GM18505 (cell line): ENCODE measurements at regions not wholly inside any gene's neighbourhood (a gene's known extent, or its start where the extent isn't known, plus 50 kb on each side); places are given as distances from the start of the nearest gene placed in this dataset.
"Not testable (repeated sequence)": the region's sequence is repeated elsewhere in the genome, so short reads cannot be mapped to it uniquely, and the experiment has no call there.

Experiments used
- ATAC-seq: cut with Tn5 transposase; IDR thresholded peaks from one replicate; pipeline ENCODE4 v1.9.1; 2021; ENCODE audit not compliant: unreplicated experiment
- POLR2A ChIP-seq: IDR thresholded peaks from 4 replicates; pipeline ENCODE4 v1.6.1; 2011; ENCODE audit warnings: borderline replicate concordance; ENCODE audit not compliant: insufficient read depth, insufficient read length; ENCODE audit errors: extremely low read depth

DNA sequence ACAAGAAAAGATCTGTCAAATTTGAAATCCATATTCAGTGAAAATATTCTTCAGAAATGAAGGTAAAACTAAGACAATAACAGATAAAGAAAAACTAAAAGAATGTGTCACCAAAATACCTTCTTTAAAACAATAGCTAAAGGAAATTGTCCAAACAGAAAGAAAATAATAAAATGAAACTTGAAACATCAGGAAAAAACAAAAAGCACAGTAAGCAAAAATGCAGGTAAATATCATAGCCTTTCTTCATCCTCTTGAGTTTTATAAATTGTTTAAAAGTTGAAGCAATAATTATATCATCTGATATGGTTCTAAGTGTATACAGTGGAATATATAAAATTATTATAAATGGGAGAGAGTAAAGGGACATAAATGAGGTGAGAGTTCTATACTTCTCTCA lies 103.8 kb upstream of the PDE1A start:
- TF ChIP-seq POLR2A = no peak
- ATAC-seq = no peak

DNA sequence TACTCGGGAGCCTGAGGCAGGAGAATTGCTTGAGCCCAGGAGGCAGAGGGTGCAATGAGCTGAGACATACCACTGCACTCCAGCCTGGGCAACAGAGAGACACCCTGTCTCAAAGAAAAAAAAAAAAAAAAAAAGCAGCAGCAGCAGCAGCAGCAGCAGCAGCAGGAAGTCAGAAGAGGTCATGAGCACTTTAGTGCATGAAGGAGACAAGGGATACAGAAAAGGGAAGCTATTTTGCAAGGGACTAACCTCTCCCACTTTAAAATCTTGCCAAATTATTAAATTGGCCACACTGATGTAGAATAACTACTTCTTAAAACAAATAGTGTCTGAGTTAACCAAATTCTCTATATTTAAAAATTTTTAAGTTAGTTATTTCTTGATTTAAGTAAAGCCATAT lies 113.4 kb upstream of the PDE1A start:
- no peak for ATAC-seq
- TF ChIP-seq POLR2A = no peak

DNA sequence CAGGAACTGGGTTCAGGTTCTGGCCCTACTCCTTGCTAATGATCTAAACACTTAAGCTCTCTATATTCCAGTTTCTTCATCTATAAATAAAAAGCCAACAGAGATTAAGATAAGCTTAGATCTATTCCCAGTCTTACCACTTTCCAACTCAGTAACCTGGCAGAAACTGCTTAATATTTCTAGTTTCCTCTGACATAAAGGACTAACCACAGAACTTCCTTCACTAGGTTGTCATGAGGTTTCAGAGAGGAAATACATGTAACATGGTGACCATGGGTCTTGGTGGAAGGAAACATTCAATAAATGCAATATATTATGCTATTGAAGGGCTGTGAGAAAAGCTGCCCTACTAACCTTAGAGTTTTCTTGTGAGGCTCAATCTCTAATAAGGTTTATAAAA lies 114.4 kb upstream of the PDE1A start:
- ATAC-seq = peak; percentile 81
- TF ChIP-seq POLR2A = no peak

DNA sequence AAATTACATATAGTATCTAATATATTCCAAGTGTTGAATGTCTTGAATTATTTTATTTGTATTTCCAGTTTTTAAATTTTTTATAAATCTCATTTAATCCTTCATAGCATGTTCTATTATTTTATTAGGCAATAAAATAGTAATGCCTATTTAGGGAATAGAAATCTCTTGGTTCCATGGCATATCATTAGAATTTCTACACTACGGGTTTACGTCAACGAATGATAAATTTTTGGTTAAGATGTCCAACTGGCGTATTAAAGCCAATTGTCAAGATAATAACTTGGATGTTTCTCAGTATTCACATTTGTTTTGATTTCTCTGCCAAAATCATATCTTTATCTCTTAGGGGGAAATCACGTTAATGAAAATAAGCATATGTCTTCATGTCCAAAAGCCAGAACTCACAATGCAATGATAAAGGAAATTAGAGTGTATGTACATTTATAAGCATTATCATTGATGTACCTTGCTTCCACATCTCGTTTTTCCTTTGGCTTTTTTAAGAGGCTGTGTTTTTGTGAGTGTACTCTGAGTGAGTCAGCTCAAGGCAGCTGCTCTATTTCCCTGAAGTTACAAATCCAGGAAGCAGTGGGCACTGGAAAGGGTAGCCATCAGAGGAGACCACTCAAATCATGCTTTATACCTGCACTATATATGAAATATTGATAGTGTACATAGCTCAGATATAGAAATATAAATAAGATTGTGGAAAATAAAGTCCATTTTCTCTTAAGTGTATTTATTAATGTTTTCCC lies 115.8 kb upstream of the PDE1A start:
- no peak for ATAC-seq
- no peak for TF ChIP-seq POLR2A

DNA sequence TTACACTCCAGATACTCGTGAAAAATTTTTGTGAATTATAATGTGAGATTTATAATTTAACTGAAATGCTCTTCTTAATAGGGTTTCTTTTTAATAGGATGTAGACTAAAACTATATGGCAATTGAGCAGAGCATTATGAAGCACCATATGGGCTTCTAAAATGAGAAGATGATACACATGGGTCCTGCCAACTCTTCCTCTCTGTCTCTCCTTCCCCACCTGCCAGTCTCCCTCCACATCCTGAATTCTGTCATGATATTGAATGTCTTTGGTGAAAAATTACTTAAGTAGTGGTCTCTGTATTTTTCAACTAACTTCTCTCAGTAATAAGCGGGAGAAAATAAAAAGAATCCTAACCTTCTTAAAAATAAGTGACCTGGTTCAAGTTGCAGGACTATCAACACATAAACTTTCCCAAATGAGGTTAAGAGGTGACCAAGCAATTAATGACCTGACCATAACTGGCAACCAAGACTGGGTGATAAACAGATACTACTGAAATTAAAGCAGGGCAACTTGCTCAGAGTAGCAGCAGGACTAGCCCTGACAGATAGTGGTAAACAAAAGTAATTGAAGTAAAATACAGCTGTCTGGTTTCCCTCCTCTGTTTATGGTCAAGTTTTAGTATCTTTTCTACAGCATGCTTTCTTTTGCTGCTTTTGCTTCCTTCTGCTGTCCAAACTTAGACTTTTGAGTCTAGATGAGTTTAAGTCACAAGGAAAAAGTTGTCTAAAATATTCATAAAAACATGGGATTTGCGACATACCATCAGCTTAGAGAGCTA lies 117.1 kb upstream of the PDE1A start:
- no peak for TF ChIP-seq POLR2A
- no peak for ATAC-seq

DNA sequence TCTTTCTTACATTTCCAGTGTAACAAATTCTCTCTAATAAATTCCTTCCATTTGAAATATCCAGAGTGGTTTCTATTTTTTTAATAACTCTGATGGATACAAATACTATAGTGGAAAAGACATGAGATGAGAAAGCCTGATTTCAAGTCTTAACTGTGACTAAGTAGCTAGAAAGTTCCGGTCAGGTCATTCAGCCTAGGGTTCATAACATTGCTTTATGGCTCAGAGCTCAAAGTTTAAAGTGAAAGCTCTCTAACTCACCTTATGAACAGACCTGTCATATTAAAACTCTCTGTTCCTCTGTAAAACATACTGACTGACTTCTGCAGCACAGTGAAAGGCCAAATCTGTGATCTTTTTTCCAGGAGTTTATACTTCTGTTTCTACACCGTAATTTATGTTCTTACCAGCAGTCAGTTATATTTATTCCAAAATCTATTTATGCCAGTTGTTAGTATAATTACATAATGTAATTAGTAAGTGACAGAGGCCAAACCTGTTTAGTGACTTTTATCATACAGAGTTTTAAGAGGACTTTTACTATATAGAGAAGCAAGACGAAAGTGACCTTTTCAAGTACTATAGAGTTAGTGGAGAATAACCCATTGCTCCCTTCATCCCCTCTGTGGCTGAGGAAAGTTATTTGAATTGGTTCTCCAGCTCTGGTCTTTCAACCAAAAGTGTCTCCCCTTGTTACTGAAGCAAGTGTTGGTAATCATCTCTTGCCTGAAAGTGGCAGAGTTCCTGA lies 118.8 kb upstream of the PDE1A start:
- ATAC-seq = no peak
- no peak for TF ChIP-seq POLR2A

DNA sequence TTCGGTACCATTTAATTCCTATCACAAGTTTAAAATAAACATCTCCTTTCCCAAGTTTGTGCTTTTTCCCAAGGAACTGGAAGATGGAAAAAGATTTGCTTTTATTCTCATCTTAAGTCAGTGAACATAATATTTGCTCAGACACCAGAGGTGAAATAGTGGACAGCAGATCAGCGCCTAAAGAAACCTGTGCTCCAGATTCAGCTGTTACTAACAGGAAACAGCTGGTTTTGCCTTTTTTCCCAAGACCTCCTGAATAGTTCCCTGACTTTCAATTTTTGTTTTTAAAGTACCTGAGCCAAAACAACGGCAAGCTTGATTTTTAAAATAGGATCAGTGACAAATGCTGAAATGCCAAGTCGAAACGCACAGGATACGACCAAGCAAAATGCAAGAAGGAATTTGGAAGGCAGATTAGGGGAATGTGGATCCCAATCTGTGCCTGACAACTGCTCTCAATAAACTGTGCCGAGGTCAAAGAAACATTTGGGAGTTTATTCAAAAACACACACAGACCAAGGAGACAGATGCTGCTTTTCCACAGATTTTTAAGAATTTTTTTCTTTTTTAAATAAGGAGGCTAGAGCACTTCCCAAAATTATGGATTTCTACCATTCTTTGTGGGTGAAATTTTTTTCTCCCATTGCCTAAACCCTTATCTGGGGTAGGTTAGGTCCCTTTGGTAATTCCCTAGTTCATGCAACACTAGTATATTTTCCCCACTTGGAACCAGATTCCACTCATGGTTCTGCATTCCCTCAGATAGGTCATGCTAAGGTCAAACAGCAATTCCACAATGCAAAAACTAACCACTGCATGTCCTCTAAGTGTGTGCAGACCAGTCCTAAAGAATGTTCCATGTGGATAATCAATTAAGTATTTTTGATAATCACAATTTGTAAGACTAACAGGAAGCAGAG lies 121.5 kb upstream of the PDE1A start:
- no peak for ATAC-seq
- TF ChIP-seq POLR2A = no peak

DNA sequence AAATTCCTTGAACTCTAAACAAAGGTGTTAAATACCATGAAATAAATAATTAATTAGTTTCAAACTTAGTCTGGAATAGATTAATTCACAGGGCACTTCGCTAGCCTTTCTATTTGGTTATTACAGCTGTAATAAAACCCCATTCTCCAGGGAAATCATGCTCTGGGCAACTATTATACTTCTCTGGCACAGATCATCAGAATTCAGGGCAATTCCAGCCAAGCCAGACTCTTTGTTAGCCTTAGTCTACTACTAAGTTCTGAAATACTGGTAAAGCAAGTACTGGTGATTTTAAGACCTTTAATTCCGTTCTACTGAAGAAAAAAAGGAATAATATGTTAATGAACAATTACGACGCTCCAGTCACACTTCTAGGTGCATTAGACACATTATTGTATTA lies 123.4 kb upstream of the PDE1A start:
- ATAC-seq = no peak
- no peak for TF ChIP-seq POLR2A

DNA sequence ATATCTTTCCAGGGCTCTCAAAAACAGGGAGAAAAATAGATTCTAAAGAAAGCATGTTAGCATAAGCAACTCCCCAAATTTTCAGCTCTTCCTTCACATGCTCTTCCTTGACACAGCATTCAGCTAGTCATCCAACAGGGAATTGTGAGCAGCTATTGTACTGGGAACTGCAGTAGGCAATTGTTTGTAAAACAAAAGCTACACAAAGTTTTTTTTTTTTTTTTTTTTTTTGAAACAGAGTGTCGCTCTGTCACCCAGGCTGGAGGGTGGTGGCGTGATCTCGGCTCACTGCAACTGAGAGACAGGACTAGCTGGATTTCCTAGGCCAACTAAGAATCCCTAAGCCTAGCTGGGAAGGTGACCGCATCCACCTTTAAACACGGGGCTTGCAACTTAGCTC lies 125.4 kb upstream of the PDE1A start:
- ATAC-seq = not testable (repeated sequence)

DNA sequence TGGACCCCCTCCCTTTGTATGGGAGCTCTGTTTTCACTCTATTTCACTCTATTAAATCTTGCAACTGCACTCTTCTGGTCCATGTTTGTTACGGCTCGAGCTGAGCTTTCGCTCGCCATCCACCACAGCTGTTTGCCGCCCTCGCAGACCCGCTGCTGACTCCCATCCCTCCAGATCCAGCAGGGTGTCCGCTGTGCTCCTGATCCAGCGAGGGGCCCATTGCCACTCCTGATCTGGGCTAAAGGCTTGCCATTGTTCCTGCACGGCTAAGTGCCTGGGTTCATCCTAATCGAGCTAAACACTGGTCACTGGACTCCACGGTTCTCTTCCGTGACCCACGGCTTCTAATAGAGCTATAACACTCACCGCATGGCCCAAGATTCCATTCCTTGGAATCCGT lies 125.9 kb upstream of the PDE1A start:
- ATAC-seq = not testable (repeated sequence)

DNA sequence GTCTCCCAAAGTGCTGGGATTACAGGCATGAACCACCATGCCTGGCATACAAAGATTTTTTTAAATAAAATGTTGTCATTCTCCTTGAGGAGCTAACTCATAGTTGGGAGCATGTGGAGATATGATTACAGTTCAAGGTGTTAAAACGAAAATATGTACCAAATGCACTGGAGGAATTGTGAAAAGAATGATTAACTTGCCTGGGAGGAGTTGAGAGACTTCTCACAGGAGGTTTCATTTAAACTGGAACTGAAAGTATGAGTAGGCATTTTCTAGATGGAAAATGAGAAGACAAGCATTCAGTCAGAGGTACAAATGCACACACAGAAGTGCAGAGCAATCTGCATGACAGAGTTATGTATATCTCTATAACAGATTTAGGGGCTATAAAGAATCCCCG lies 126.6 kb upstream of the PDE1A start:
- no peak for TF ChIP-seq POLR2A
- ATAC-seq = peak; percentile 99

DNA sequence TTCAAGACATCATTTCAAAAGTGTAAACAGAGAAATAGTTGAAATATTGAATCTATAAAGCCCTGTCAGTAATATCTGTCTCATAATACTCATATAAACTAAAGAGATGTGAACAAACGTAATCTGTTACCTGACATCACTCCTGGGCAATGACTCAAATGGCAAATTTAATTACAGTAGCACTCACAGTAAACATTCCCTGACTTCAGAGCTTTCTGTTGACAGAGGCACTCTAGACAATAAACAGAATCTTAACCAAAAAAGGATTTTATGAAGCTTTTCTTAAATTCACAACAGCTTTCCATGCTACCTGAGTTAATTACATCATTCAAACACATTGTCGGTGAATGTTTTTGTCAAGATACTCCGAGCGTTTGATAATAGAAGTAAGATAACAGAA lies 128.1 kb upstream of the PDE1A start:
- no peak for TF ChIP-seq POLR2A
- no peak for ATAC-seq

DNA sequence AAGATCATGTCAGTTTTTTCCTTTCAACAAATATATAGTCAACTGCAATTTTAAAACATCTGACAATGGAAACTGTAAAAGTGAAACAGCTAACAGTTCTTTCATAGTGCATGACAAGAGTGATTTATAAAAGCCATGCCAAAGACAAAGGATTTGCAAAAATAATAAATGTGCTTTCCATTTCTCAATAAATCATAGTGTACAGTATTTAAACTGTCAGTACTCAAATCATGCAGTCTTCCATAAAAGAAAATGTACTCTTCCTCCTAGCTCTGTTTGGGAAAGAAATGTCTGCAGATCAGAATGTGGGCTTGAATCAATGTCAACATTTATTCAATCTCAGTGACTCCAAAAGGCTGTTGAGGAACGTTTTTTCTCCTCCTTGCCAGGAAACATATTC lies 131.7 kb upstream of the PDE1A start:
- no peak for ATAC-seq
- no peak for TF ChIP-seq POLR2A
